ENCODE measurements at regions not wholly inside any gene's neighbourhood (a gene's known extent, or its start where the extent isn't known, plus 50 kb on each side); places are given as distances from the start of the nearest gene placed in this dataset.

GRCh38 chr5:54720341-54720740 is 202.8 kb downstream of the SNX18 start:
- no peak for TF ChIP-seq POLR2A (IDR thresholded peaks at IDR 0.05)
- no peak for TF ChIP-seq CTCF (IDR thresholded peaks at IDR 0.05)

All from lower leg skin (tissue), 3 donors.